Large intestine (tissue), 3 donors: ENCODE measurements at regions not wholly inside any gene's neighbourhood (a gene's known extent, or its start where the extent isn't known, plus 50 kb on each side); places are given as distances from the start of the nearest gene placed in this dataset.
A peak's percentile ranks its signal among the peaks of the same experiment; 100 is the strongest.

Source experiments
- DNase-seq, 2 donors: peaks; one replicate each; pipeline versions ENCODE4 v3.0.0 to v3.0.0-alpha.2; 2013
- H3K27ac ChIP-seq: one replicate; pipeline ENCODE4 v1.5.1; 2013; ENCODE audit warnings: low read length
- H3K27me3 ChIP-seq: 2 replicates; pipeline ENCODE4 v1.6.1; 2013; ENCODE audit warnings: low read length; ENCODE audit not compliant: control insufficient read depth, insufficient read depth
- H3K36me3 ChIP-seq: 2 replicates; pipeline ENCODE4 v1.6.1; 2013; ENCODE audit warnings: low read length; ENCODE audit not compliant: control insufficient read depth, insufficient read depth
- H3K4me1 ChIP-seq: one replicate; pipeline ENCODE4 v1.6.1; 2013; ENCODE audit warnings: low read length; ENCODE audit not compliant: control insufficient read depth, insufficient read depth
- H3K4me3 ChIP-seq: one replicate; pipeline ENCODE4 v1.5.1; 2013; ENCODE audit warnings: low read length
- H3K9me3 ChIP-seq: one replicate; pipeline ENCODE4 v1.6.1; 2013; ENCODE audit warnings: mild to moderate bottlenecking, low read depth, low read length, moderate library complexity; ENCODE audit not compliant: control insufficient read depth
- WGBS: methylation state at CpG from one replicate; pipeline ENCODE4 v1.1.5; 2013; ENCODE audit warnings: low lambda C conversion rate; ENCODE audit not compliant: insufficient coverage; 5-methylcytosine and 5-hydroxymethylcytosine counted together

DNA sequence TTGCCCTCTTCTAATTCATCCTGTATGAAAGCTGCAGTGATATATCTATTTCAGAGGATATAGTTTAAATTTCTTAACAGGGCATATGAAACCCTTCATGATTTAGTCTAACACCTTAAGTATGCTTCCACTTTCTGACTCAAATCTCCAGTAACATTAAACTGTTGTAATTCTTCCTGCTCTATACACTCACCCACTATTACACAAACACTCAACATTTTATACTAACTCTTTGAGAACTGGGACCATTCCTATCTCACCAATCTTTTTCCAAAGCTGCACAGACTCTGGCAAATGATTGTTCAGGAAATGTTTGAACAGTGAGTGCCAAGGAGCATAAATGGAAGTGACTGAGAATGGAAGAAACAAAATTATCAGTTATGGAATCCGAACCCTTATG, 560.4 kb upstream of the DPPA4 start:
- Histone ChIP-seq H3K4me1 (peaks cover 3% of the 10 kb centered on the region), H3K4me3 (no peak overlapping the region), H3K27ac (no peak overlapping the region), H3K36me3 (no peaks in the 10 kb centered on the region), H3K27me3 (no peaks in the 10 kb centered on the region), H3K9me3 (no peaks in the 10 kb centered on the region)
- DNase-seq: no peak
- WGBS: 100% methylated on average over 1 of the region's 1 CpG

DNA sequence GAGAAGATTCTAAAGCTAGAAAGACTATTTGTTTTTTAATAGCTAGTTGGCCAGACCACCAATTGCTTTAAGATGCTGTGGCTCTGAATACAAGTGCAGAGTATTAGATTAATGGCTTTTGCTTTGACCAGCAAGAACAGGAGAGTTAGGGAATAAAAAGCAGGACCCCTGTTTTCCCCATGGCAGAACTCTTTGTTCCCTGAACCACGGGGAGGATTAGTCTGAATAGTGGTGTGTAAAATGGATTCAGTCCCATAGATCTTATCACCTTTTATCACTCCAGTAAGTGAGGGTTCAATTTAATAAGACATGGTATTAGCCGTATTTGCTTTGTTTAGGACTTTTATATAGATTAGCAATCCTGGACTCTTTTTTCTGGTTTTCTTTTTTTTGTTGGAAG, 562.6 kb upstream of the DPPA4 start:
- no CpG with 5 or more reads among the region's 2 CpGs for WGBS
- H3K36me3 ChIP-seq: no peaks in the 10 kb centered on the region
- H3K4me1 ChIP-seq: peaks cover 3% of the 10 kb centered on the region
- no peak overlapping the region for H3K27ac ChIP-seq
- no peaks in the 10 kb centered on the region for H3K27me3 ChIP-seq
- H3K4me3 ChIP-seq: no peak overlapping the region
- no peaks in the 10 kb centered on the region for H3K9me3 ChIP-seq
- DNase-seq: no peak

DNA sequence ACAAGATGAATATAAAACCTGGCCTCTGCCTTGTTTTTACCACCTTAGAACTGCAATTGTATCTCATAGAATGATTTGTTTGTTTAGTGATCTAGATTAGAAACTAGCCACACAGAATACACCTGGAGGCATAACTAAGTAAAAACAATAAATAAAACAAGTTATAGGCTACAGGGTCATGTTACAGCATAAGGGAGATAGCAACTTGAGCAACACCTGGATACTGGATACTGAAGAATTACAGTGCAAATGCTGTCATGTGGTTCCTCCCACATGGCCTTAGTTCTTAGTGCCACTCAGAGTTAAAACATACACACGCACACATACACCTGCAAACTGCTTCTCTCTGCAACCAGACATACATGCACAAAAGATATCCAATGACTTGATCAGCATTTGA, 563.4 kb upstream of the DPPA4 start:
- Histone ChIP-seq H3K9me3 (no peaks in the 10 kb centered on the region), H3K4me1 (peaks cover 3% of the 10 kb centered on the region), H3K27ac (no peak overlapping the region), H3K4me3 (no peak overlapping the region), H3K27me3 (no peaks in the 10 kb centered on the region), H3K36me3 (no peaks in the 10 kb centered on the region)
- peak; percentile 24 to 65 for DNase-seq
- 0% methylated on average over 1 of the region's 1 CpG for WGBS

DNA sequence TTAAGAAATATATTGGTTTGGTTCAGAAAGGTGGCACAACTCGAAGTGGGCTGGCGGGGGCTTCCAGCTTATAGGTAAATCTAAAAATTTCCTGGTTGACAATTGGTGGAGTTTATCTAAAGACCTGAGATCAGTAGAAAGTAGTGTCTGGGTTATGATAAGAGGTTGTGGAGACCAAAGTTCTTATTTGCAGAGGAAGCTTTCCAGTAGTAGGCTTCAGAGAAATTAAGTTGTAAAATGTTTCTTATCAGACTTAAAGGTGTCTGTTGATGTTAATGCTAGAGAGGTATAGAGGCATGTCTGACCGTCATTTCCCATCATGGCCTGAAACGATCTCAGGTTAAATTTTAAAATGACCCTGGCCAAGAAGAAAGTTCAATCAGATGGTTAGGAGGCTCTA, 565.2 kb upstream of the DPPA4 start:
- no peaks in the 10 kb centered on the region for H3K27me3 ChIP-seq
- no peak overlapping the region for H3K4me3 ChIP-seq
- WGBS: 25% methylated on average over 3 of the region's 4 CpGs
- no peak overlapping the region for H3K27ac ChIP-seq
- peak; percentile 12 to 44 for DNase-seq
- H3K36me3 ChIP-seq: no peaks in the 10 kb centered on the region
- H3K9me3 ChIP-seq: no peaks in the 10 kb centered on the region
- peaks cover 3% of the 10 kb centered on the region for H3K4me1 ChIP-seq

DNA sequence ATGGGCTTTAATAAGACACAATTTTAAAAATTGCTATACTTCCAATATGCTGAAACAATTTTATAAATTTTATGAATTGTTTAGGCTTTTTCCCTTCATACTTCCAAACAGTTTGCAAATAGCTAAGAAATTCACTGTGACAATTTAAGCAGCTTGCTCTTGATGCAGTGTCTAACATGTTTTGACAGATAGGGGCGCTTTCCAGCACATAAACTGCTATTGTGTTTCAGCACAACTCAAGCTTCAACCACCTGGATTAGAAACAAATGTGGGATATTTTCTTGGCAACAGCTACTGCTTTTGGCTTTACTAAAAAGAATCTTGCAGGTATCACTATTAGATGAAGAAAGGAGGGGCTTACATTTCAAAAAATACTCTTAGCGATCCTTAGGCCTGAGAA, 565.8 kb upstream of the DPPA4 start:
- DNase-seq: no peak
- no peaks in the 10 kb centered on the region for H3K36me3 ChIP-seq
- no peak overlapping the region for H3K4me3 ChIP-seq
- no CpG with 5 or more reads among the region's 2 CpGs for WGBS
- no peaks in the 10 kb centered on the region for H3K27me3 ChIP-seq
- no peak overlapping the region for H3K27ac ChIP-seq
- no peaks in the 10 kb centered on the region for H3K9me3 ChIP-seq
- peaks cover 3% of the 10 kb centered on the region for H3K4me1 ChIP-seq

DNA sequence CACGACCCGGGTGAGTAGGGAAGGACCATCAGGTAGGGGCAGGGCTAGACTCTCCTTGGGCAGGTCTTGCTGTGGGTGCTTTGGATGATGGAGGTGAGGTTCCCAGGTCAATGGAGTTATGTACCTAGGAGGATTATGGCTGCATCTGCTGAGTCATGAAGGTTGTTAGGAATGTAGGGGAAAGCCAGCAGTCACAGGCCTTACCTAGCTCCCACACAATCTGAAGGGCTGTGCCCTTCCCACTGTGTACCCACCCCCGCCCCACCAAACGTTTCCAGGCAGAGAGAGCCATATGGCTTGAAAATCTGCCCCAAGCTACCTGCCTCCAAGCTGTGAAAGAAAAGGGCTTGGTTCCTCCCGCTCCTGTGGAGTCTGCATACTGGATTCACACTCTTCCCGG, 573.4 kb upstream of the DPPA4 start:
- no peaks in the 10 kb centered on the region for H3K27me3 ChIP-seq
- H3K4me3 ChIP-seq: no peak overlapping the region
- no peaks in the 10 kb centered on the region for H3K36me3 ChIP-seq
- no peak overlapping the region for H3K27ac ChIP-seq
- DNase-seq: no peak
- no CpG with 5 or more reads among the region's 6 CpGs for WGBS
- H3K9me3 ChIP-seq: no peaks in the 10 kb centered on the region
- no peaks in the 10 kb centered on the region for H3K4me1 ChIP-seq

DNA sequence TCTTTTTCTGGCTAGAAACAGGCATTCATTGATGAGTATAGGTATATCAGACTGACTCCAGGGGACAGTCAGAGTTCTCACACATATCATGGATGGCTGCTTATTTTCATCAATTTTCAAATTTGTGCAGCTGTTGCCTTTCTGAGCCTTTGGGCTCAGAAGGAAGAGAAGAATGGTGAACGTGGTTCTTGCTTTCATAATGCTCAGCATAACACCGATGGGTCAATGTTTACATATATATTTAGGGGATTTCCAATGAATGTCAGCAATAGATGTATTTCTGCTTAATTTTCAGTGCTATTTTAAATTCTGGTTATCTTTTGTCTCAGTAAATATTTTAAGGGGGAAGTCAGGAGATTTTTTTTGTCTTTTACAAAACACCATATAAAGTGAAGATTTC, 581.4 kb upstream of the DPPA4 start:
- H3K36me3 ChIP-seq: no peaks in the 10 kb centered on the region
- H3K4me1 ChIP-seq: no peaks in the 10 kb centered on the region
- no CpG with 5 or more reads among the region's 2 CpGs for WGBS
- DNase-seq: no peak
- H3K4me3 ChIP-seq: no peak overlapping the region
- no peaks in the 10 kb centered on the region for H3K27me3 ChIP-seq
- H3K9me3 ChIP-seq: no peaks in the 10 kb centered on the region
- no peak overlapping the region for H3K27ac ChIP-seq

DNA sequence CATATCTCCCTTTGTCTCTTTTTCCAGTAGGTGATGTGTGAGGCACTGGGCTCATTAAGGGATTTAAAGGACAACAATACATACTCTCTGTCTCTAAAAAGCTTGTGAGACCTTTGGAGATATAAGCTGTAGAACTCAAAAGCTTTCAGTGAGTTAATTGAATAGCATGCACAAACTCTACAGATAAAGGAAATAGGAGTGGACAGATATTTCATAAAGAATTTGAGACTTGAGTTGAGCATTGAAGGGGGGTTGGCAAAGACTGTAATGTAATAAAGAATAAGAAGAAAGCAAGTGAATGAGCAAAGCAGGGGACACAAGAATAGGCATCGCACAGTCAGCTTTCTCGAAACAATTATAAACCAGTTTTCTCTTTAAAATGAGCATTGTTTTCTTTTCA, 583.4 kb upstream of the DPPA4 start:
- Histone ChIP-seq H3K27ac (no peak overlapping the region), H3K36me3 (no peaks in the 10 kb centered on the region), H3K4me3 (no peak overlapping the region), H3K27me3 (no peaks in the 10 kb centered on the region), H3K9me3 (no peaks in the 10 kb centered on the region), H3K4me1 (no peaks in the 10 kb centered on the region)
- no peak for DNase-seq
- no CpG with 5 or more reads among the region's 2 CpGs for WGBS

DNA sequence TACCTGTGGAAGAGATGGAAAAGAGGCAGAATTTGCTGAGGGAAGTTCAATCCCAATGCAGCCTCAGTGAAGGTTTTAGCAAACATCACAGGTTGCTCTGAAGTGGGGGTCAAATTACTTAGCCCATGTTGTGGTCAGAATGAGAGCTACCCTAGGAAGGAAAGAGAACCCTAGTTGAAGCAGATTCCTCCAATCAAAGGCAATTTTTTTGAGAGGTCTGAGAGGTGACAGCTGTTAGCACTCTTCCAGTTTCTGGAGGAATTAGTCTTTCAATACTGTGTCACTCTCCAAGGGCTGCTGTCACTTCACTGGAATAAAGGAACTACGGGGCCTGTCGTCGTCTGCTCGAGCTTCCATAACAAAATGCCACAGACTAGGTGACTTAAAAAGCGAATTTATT, 584.2 kb upstream of the DPPA4 start:
- H3K9me3 ChIP-seq: no peaks in the 10 kb centered on the region
- no peaks in the 10 kb centered on the region for H3K36me3 ChIP-seq
- H3K4me3 ChIP-seq: no peak overlapping the region
- H3K4me1 ChIP-seq: no peaks in the 10 kb centered on the region
- no CpG with 5 or more reads among the region's 5 CpGs for WGBS
- no peak overlapping the region for H3K27ac ChIP-seq
- H3K27me3 ChIP-seq: no peaks in the 10 kb centered on the region
- DNase-seq: no peak

DNA sequence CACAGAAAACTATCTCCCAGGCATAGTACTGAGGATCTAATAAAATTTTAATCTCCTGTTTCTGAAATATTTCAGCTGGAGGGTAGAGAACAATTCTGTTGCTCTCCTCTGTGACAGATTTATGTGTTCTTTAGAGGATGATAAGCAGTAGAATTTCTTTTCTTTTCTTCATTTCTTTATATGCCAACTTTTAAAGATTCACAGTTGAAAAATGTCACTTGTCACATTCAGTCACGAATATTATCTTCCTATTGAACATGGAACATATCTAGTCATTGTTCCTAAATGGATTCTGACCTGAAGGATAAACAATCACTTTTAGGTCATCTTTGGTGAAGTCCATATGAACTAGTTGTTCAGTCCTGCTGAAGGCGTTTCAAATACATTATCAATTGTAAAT, 585.5 kb upstream of the DPPA4 start:
- 67% methylated on average over 1 of the region's 2 CpGs for WGBS
- Histone ChIP-seq H3K27me3 (no peaks in the 10 kb centered on the region), H3K27ac (no peak overlapping the region), H3K4me1 (no peaks in the 10 kb centered on the region), H3K9me3 (no peaks in the 10 kb centered on the region), H3K36me3 (no peaks in the 10 kb centered on the region), H3K4me3 (no peak overlapping the region)
- no peak for DNase-seq

DNA sequence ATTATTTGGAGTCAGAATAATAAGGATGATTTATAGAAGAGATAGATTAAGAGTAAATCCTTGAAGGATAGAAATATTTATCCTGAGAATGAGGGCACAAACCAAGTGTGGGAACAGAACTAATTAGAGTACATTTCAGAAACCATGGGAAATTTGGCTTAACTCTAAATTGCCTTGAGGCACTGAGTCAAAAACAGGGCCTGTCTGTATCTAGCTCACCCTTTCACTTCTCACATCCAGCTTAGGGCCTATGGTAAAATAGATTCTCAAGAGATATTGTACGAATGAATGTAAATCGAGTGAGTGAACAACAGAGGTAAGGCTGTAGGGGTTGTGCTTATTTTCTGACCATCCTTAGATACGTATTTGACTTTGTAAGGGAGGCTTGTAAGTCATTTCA, 586.1 kb upstream of the DPPA4 start:
- Histone ChIP-seq H3K27me3 (no peaks in the 10 kb centered on the region), H3K4me3 (no peak overlapping the region), H3K9me3 (no peaks in the 10 kb centered on the region), H3K4me1 (no peaks in the 10 kb centered on the region), H3K27ac (no peak overlapping the region), H3K36me3 (no peaks in the 10 kb centered on the region)
- 83% methylated on average over 2 of the region's 3 CpGs for WGBS
- no peak for DNase-seq
